GM21381 (cell line): ENCODE measurements at regions not wholly inside any gene's neighbourhood (a gene's known extent, or its start where the extent isn't known, plus 50 kb on each side); places are given as distances from the start of the nearest gene placed in this dataset.
"Not testable (repeated sequence)": the region's sequence is repeated elsewhere in the genome, so short reads cannot be mapped to it uniquely, and the experiment has no call there.

Source experiments
- ATAC-seq: cut with Tn5 transposase; IDR thresholded peaks from one replicate; pipeline ENCODE4 v1.9.1; 2021; ENCODE audit warnings: mild to moderate bottlenecking, moderate library complexity; ENCODE audit not compliant: unreplicated experiment

GRCh38 chr6:74891349-74891831 is 314.5 kb downstream of the COL12A1 start:
- ATAC-seq, result no peak

- no peak for ATAC-seq
Measured at GRCh38 chr6:74889635-74890034, 316.2 kb downstream of the COL12A1 start.

DNA sequence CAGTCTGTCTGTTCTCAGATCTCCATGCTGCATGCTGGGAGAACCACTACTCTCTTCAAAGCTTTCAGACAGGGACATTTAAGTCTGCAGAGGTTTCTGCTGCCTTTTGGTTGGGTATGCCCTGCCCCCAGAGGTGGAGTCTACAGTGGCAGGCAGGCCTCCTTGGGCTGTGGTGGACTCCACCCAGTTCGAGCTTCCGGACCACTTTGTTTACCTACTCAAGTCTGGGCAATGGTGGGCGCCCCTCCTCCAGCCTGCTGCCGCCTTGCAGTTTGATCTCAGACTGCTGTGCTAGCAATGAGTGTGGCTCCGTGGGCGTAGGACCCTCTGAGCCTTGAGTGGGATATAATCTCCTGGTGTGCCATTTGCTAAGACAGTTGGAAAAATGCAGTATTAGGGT is 317.1 kb downstream of the COL12A1 start:
- ATAC-seq, result not testable (repeated sequence)

- ATAC-seq, result no peak
Measured at GRCh38 chr6:74879976-74880375, 325.9 kb downstream of the COL12A1 start.

DNA sequence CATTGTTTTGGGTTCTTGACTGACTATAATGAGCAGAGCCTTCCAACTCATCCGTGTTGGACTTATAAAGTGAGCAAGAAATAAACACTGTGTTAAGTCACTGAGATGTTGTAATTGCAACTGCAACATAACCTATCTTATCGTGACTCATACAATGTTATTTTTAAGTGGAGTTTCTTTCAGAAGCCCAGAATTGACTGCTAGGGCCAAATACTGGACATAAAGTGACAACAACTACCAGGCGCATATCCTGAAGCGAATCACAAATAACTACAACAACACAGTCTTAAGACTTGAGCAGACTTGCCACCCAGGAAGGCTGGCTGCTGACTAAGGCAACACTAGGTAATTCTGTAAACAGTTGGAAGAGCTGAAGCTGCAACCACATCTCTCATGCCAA is 326.6 kb downstream of the COL12A1 start:
- no peak for ATAC-seq

GRCh38 chr6:74875193-74875592 is 330.7 kb downstream of the COL12A1 start:
- no peak for ATAC-seq

DNA sequence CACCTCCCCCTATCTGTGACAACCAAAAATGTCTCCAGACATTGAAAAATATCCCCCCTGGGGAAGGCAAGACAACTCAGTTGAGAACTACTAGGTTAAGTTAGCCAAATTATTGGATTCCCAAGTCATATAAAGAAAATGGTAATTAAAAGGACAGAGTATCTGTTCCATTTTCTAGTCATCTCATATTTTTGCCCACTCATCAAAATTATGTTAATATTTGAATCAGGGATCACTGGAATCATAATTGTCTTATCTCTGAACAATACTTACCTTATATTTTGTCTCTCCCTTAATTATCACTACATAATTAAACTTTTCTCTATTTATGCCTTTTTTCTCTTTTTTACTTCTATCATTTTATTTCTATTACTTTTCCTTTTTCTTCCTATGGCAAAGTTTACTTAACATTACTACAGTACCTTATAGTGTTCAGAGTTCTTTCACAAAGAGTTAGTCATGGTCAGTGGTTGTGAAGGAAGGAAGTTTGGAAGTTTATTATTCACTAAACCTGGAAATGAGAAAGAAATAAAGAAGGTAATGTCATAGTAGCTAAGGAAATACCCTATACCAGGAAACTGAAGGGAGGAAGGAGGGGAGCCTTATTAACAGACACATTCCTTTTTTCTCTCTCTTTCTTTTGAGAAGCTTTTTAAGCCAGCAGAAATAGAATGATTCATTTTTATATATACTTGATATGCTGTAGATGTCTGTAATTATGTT is 332.9 kb downstream of the COL12A1 start:
- ATAC-seq, result no peak

DNA sequence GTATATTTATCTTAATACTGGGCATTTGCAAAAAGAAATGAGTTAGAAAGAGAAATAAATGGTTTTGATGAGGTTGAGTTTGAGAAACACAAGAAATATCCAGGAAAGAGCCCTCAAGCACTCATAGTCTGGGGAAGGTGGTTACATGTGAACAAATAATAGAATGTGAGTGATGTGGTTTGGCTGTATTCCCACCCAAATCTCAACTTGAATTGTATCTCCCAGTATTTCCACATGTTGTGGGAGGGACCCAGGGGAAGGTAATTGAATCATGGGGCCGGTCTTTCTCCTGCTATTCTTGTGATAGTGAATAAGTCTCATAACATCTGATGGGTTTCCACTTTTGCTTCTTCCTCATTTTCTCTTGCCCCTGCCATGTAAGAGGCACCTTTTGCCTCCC is 334.1 kb downstream of the COL12A1 start:
- ATAC-seq, result no peak

DNA sequence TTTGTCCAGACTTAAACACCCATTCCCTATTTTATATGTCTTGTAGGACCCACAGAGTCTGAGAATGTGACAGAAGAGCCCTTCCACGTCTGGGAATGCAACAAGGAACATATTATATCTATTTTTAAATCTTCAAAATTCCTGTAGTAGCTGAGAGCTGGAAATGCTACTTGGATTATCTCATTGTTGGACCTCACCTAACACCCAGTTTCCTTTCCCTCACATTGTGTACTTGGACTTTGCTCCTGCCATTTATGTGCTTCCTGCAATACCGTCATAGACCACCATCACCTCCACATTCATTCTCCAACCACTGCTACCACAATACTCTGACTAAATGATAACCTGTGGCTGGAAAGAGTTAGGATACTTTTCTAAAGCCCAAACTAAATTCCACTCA is 335.4 kb downstream of the COL12A1 start:
- ATAC-seq, result no peak

DNA sequence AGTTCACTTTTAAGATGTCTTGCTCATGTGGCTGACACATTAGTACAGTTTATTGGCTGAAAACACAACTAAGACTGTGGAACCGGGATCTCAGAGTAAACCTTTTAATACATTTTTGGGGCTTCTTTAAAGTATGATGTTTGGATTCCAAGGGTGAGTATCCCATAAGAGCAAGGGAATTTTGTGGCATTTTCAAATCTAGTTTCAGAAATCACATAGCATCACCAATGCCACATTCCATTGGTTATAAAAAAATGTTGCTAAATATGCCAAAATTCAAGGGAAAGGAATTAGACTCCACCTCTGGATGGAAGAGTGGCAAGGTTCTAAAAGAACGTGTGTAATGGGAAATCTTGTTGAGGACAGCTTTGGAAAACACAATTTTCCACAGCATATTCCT is 338.6 kb downstream of the COL12A1 start:
- ATAC-seq, result no peak

DNA sequence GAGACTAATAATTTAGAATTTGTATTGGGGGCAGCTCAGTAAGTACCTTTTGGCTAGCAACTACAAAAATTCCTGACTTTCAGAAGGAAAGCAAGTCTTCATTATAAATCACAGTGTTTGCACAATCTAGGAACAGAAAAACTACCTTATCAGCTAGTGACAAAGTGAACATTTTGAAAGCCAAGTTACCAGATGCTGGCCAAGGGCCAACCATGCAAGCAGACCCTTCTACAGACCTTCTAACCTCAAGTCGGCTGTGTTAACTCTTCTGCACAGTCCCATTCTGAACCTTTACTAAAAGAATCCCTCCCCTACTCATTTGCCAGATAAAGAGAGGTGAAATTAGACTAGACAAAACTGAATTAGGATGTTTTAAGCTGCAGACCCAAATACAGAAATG is 341.9 kb downstream of the COL12A1 start:
- no peak for ATAC-seq

DNA sequence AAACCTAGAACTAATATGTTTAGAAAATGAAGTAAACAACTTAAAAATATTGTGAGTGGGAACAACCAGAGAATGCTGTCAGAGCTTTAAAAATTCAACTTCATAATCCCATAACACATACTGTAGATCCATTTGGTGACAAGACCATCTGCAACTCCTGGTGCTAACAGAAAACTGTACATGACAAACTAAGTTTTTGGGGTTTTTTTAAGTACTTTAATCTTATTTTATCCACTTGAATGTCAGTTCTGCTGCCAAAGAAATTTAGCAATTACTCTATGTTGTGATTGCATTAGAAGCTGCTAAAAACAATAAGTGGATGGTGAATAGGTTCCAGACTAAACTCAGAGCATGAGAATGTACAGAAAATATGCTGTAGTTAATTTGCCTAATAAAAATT is 345.4 kb downstream of the COL12A1 start:
- ATAC-seq, result no peak

GRCh38 chr6:74857157-74857556 is 348.7 kb downstream of the COL12A1 start:
- ATAC-seq, result no peak

GRCh38 chr6:74853991-74854390 is 351.9 kb downstream of the COL12A1 start:
- no peak for ATAC-seq

GRCh38 chr6:74851596-74851995 is 354.3 kb downstream of the COL12A1 start:
- ATAC-seq, result no peak

GRCh38 chr6:74840953-74841352 is 364.9 kb downstream of the COL12A1 start:
- ATAC-seq, result no peak

GRCh38 chr6:74834967-74835366 is 370.9 kb downstream of the COL12A1 start:
- ATAC-seq, result no peak

DNA sequence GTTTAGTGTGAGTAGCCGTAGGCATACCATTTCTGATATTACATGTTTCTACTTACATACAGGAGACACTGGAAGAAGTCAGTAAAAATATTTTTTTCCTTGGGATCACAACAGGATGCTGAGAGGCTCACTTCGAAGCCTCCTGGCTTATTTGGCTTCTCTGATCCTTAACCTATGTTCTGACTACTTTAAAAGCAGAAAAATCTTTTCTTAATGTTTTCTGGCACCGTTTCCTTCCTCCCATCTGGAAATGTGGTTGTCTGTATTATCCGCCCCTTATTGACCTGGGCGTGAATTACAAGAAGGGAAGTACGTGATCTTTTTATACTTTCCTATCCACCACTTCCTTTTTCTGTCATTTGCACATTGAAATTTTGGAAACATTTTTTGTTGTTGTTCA is 379.6 kb downstream of the COL12A1 start:
- ATAC-seq, result no peak

- ATAC-seq, result no peak
Measured at GRCh38 chr6:74814440-74814839, 391.4 kb downstream of the COL12A1 start.

DNA sequence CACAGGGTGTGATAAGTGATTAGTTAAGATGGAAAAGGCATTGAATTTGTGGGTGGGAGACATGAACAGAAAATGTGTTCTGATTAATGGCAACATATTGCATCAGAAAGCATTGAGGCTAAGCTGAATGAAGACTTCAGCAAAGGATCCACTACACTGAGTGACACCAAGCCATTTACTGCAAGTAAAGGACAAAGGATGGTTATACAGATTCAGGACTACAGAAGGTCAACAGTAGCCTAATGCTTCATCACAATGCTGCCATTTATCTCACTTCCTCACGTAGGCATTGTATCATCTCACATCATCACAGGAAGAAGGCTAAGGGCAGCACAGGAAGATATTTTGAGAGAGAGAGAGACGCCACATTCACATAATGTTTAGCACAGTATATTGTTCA is 398.2 kb downstream of the COL12A1 start:
- no peak for ATAC-seq

GRCh38 chr6:74805916-74806696 is 399.7 kb downstream of the COL12A1 start:
- ATAC-seq, result no peak

GRCh38 chr6:74798302-74798701 is 407.6 kb downstream of the COL12A1 start:
- no peak for ATAC-seq
